ENCODE measurements at regions not wholly inside any gene's neighbourhood (a gene's known extent, or its start where the extent isn't known, plus 50 kb on each side); places are given as distances from the start of the nearest gene placed in this dataset.

GRCh38 chr5:141777711-141778110, 95.7 kb upstream of the ARAP3 start:
- no peak for DNase-seq

GRCh38 chr5:141777130-141777529, 95.1 kb upstream of the ARAP3 start:
- no peak for DNase-seq

GRCh38 chr5:141773779-141774562, 91.9 kb upstream of the ARAP3 start:
- DNase-seq = no peak

GRCh38 chr5:141772281-141772680, 90.3 kb upstream of the ARAP3 start:
- DNase-seq = no peak

- DNase-seq = no peak
These were observed 89.5 kb upstream of the ARAP3 start for GRCh38 chr5:141771562-141771961.

GRCh38 chr5:141771031-141771430, 89.0 kb upstream of the ARAP3 start:
- no peak for DNase-seq

- DNase-seq = no peak
These were observed 87.6 kb upstream of the ARAP3 start for GRCh38 chr5:141769671-141770070.

- no peak for DNase-seq
These were observed 85.6 kb upstream of the ARAP3 start for GRCh38 chr5:141767671-141768070.

- no peak for DNase-seq
These were observed 84.0 kb upstream of the ARAP3 start for GRCh38 chr5:141765896-141766551.

- DNase-seq = no peak
These were observed 81.5 kb upstream of the ARAP3 start for GRCh38 chr5:141763541-141763940.

- DNase-seq = no peak
These were observed 80.8 kb upstream of the ARAP3 start for GRCh38 chr5:141762790-141763368.

GRCh38 chr5:141762316-141762715, 80.3 kb upstream of the ARAP3 start:
- DNase-seq = no peak

- DNase-seq = no peak
These were observed 78.7 kb upstream of the ARAP3 start for GRCh38 chr5:141760753-141761152.

GRCh38 chr5:141760193-141760592, 78.2 kb upstream of the ARAP3 start:
- DNase-seq = no peak

- peak; percentile 62 for DNase-seq
These were observed 76.4 kb upstream of the ARAP3 start for GRCh38 chr5:141758310-141758998.

GRCh38 chr5:141757402-141757801, 75.4 kb upstream of the ARAP3 start:
- no peak for DNase-seq

GRCh38 chr5:141756196-141756595, 74.2 kb upstream of the ARAP3 start:
- DNase-seq = no peak

- DNase-seq = no peak
These were observed 72.1 kb upstream of the ARAP3 start for GRCh38 chr5:141753971-141754713.

- no peak for DNase-seq
These were observed 71.3 kb upstream of the ARAP3 start for GRCh38 chr5:141753143-141753970.

GRCh38 chr5:141747152-141748141, 65.4 kb upstream of the ARAP3 start:
- DNase-seq = peak; percentile 83

- DNase-seq = no peak
These were observed 64.4 kb upstream of the ARAP3 start for GRCh38 chr5:141746395-141746794.
